ENCODE measurements at regions not wholly inside any gene's neighbourhood (a gene's known extent, or its start where the extent isn't known, plus 50 kb on each side); places are given as distances from the start of the nearest gene placed in this dataset.

GRCh38 chr4:107318078-107318477, 282.0 kb upstream of the DKK2 start:
- no CpG with 5 or more reads among the region's 1 CpG for WGBS
- TF ChIP-seq POLR2A (IDR thresholded peaks at IDR 0.05), result no peak
- TF ChIP-seq CTCF (IDR thresholded peaks at IDR 0.05), result no peak
- no peak for TF ChIP-seq POLR2AphosphoS5 (IDR thresholded peaks at IDR 0.05)
- H3K36me3 ChIP-seq, result no peaks in the 10 kb centered on the region
- intact Hi-C loops (cut with DNase I), result no loop called here
- no peak for DNase-seq (ENCODE audit: low spot score)
- H3K27ac ChIP-seq, result no peak overlapping the region
- H3K4me3 ChIP-seq, result no peak overlapping the region
- no peaks in the 10 kb centered on the region for H3K9me3 ChIP-seq
- H3K27me3 ChIP-seq (replicated peaks; ENCODE audit: insufficient read depth), result no peaks in the 10 kb centered on the region
- no peaks in the 10 kb centered on the region for H3K4me1 ChIP-seq (replicated peaks)

GRCh38 chr4:107317611-107318010, 281.5 kb upstream of the DKK2 start:
- intact Hi-C loops (cut with DNase I), result no loop called here
- Histone ChIP-seq H3K4me3 (no peak overlapping the region), H3K4me1 (replicated peaks) (no peaks in the 10 kb centered on the region), H3K9me3 (no peaks in the 10 kb centered on the region), H3K27me3 (replicated peaks; ENCODE audit: insufficient read depth) (no peaks in the 10 kb centered on the region), H3K27ac (no peak overlapping the region), H3K36me3 (no peaks in the 10 kb centered on the region)
- no peak for DNase-seq (ENCODE audit: low spot score)
- no peak for TF ChIP-seq POLR2AphosphoS5 (IDR thresholded peaks at IDR 0.05)
- TF ChIP-seq CTCF (IDR thresholded peaks at IDR 0.05), result no peak
- TF ChIP-seq POLR2A (IDR thresholded peaks at IDR 0.05), result no peak

GRCh38 chr4:107315584-107315983, 279.5 kb upstream of the DKK2 start:
- no peak for TF ChIP-seq POLR2AphosphoS5 (IDR thresholded peaks at IDR 0.05)
- TF ChIP-seq CTCF (IDR thresholded peaks at IDR 0.05), result no peak
- TF ChIP-seq POLR2A (IDR thresholded peaks at IDR 0.05), result no peak
- H3K27me3 ChIP-seq (replicated peaks; ENCODE audit: insufficient read depth), result no peaks in the 10 kb centered on the region
- H3K36me3 ChIP-seq, result no peaks in the 10 kb centered on the region
- intact Hi-C loops (cut with DNase I), result no loop called here
- no peak overlapping the region for H3K27ac ChIP-seq
- no peaks in the 10 kb centered on the region for H3K9me3 ChIP-seq
- no peak for DNase-seq (ENCODE audit: low spot score)
- H3K4me1 ChIP-seq (replicated peaks), result no peaks in the 10 kb centered on the region
- H3K4me3 ChIP-seq, result no peak overlapping the region

GRCh38 chr4:107314156-107314555, 278.0 kb upstream of the DKK2 start:
- no peak for DNase-seq (ENCODE audit: low spot score)
- H3K27me3 ChIP-seq (replicated peaks; ENCODE audit: insufficient read depth), result no peaks in the 10 kb centered on the region
- no peaks in the 10 kb centered on the region for H3K36me3 ChIP-seq
- TF ChIP-seq POLR2AphosphoS5 (IDR thresholded peaks at IDR 0.05) (no peak), CTCF (IDR thresholded peaks at IDR 0.05) (no peak), POLR2A (IDR thresholded peaks at IDR 0.05) (no peak)
- H3K4me3 ChIP-seq, result no peak overlapping the region
- H3K27ac ChIP-seq, result no peak overlapping the region
- no peaks in the 10 kb centered on the region for H3K9me3 ChIP-seq
- no peaks in the 10 kb centered on the region for H3K4me1 ChIP-seq (replicated peaks)
- intact Hi-C loops (cut with DNase I), result no loop called here
- 83% methylated on average over 1 of the region's 1 CpG for WGBS

DNA sequence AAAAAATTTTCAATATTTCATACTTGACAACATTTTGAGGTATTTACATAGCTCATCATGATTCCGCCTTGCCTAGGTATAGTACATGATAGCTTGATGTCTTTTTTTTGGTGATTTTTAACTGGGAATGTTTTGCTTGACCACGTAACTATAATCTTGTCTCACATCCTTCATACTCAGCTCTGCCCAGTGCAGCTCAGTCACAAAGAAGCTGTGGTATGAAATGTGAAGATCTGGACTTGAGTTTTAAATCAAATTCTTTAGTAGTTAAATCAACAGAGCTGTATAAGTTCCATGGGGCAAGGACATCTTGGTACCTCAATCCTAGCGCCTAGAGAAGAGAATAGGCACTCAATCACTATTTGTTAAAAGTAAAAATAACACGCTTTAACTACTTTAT, 276.3 kb upstream of the DKK2 start:
- H3K27me3 ChIP-seq (replicated peaks; ENCODE audit: insufficient read depth), result no peaks in the 10 kb centered on the region
- no peak overlapping the region for H3K4me3 ChIP-seq
- DNase-seq (ENCODE audit: low spot score), result no peak
- 89% methylated on average over 4 of the region's 4 CpGs for WGBS
- TF ChIP-seq CTCF (IDR thresholded peaks at IDR 0.05) (no peak), POLR2AphosphoS5 (IDR thresholded peaks at IDR 0.05) (no peak), POLR2A (IDR thresholded peaks at IDR 0.05) (no peak)
- no peaks in the 10 kb centered on the region for H3K4me1 ChIP-seq (replicated peaks)
- no peak overlapping the region for H3K27ac ChIP-seq
- H3K9me3 ChIP-seq, result no peaks in the 10 kb centered on the region
- no peaks in the 10 kb centered on the region for H3K36me3 ChIP-seq
- intact Hi-C loops (cut with DNase I), result no loop called here

Measured in prostate gland (tissue), 2 donors.